H1 (cell line): ENCODE measurements at regions not wholly inside any gene's neighbourhood (a gene's known extent, or its start where the extent isn't known, plus 50 kb on each side); places are given as distances from the start of the nearest gene placed in this dataset.

Experiments used
- JUND ChIP-seq: IDR thresholded peaks from 2 replicates; pipeline ENCODE4 v1.6.1; 2011; ENCODE audit warnings: mild to moderate bottlenecking, improper control_type of control experiment, low read length
- SIRT6 ChIP-seq: IDR thresholded peaks from one replicate; pipeline ENCODE4 v1.7.1; 2012; ENCODE audit warnings: low read length, inconsistent platforms

- TF ChIP-seq JUND (no peak), SIRT6 (no peak)
Measured at GRCh38 chr6:94658929-94659328, 918.4 kb upstream of the MANEA start (continued).
